NCI-H1092 (cell line): ENCODE measurements at regions not wholly inside any gene's neighbourhood (a gene's known extent, or its start where the extent isn't known, plus 50 kb on each side); places are given as distances from the start of the nearest gene placed in this dataset.

Experiments used
- DNase-seq: peaks from one replicate; lab custom pipeline; 2025; lab: John Stamatoyannopoulos, UW

- DNase-seq = no peak
Measured at GRCh38 chr9:18074041-18074440, 399.9 kb upstream of the ADAMTSL1 start.

DNA sequence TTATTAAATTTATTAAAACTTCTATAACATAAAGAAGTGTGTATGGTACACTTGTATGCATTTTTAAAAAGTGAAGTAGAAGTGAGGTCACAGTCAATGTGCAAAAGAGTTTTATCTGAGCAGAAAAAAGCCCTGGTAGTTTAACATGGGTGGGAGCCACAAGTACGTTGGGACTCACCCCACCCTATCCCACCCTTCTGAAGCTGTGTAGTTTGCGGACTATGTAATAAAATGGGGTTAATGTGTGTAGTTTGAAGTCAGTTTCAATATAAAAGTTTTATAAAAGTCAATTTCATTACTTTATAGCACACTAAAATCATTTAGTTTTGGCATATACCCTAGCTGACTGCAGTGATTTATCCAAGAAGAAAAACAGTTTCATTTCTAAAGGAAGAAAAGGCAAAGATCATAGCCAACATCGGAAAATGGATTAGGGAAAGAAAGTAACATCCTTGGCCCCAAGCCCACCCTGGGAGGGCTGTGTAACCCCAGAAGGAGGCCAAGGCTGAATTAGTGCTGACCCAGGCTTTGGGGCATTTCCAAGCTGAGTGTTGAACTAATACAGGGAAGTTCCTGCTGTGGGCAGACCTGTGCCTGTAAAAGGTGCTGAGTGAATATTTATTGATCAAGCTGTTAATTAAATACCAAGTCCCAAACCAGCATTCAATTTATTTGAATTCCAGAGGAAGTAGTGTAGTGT lies 398.6 kb upstream of the ADAMTSL1 start:
- DNase-seq = no peak

- DNase-seq = no peak
Measured at GRCh38 chr9:18077941-18078678, 395.8 kb upstream of the ADAMTSL1 start.

GRCh38 chr9:18092138-18092537 lies 381.8 kb upstream of the ADAMTSL1 start:
- no peak for DNase-seq

DNA sequence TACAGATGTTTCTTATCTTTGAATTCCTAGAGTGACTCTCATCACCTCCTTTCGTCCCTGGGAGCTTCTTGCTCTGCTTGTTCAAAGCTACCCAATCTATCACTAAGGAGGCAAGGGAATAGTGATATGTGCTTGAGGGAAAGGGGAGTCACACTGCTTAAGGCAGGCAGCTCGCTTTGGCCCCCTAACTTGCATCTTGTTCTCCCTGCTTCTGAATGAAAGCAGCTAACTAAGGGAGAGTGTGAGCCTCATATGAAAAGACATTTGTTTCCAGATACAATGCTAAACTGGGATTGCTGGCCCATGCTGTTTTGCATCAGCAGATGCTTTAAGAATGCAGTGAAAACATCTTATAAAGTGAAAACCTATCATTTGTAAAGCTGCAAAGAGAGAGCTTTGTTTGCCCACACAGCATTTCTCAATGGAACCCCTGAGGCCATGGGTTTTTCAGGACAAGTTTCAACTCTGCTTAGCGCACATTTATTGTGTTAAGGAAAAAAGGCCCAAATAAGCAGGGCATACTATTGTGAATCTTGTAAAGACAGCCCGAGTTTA lies 367.9 kb upstream of the ADAMTSL1 start:
- DNase-seq = no peak

DNA sequence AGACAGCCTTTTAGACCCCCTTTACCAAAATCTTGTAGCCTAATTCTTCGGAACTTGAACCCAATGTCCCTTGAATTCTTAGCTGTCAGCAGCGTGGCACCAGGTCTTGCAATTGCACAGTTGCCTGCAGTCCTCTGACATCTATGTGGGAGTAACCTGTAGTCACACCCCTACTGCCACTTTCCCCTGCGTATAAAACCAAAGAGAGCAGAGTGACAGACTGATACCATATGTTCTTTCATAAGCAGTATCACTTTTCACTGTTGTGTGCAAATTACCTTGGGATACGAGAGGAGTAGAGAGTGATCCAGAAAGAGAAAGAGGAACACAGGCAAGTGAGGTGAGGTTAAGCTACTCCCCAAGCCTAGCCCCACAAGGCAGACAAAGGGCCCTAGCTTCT lies 364.3 kb upstream of the ADAMTSL1 start:
- DNase-seq = no peak

DNA sequence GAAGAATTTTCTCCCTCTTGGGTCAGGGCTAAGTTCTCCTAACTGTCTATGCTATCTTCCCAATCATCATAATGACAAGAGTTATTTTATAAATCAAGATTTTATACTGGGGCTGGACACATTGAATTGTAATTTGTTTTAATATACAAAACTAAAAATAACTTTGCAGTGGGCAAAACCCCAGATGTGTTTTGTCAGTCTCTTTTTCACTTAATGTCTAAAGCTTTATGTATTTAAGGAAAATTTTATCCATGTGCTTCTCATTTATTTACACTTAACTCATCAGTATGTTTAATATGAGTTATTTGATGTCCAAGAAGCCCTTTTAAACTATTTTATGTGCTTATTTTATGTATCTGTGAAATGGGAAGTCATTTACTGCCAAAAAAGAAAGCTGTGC lies 362.8 kb upstream of the ADAMTSL1 start:
- no peak for DNase-seq

GRCh38 chr9:18114559-18115475 lies 359.1 kb upstream of the ADAMTSL1 start:
- no peak for DNase-seq

DNA sequence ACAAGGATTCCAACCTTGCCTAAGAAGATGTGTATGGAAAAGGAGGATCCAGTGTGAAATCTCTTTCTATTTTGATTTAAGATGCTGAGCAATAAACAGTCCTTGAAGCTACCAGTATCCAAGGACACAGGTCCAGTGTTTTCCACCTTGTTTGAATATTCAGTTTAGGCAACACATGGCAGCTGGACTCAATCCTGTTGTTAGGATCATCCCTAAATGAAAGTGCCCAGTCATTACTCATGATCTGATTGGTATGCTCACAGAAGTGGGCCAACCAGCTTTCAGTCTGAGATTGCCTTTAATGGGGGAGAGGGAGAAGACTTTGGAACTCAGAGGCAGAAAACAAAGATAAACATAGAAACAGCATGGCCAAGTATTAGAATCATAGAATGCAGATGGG lies 355.7 kb upstream of the ADAMTSL1 start:
- DNase-seq = no peak

- DNase-seq = no peak
Measured at GRCh38 chr9:18122171-18122570, 351.8 kb upstream of the ADAMTSL1 start.

GRCh38 chr9:18124760-18125159 lies 349.2 kb upstream of the ADAMTSL1 start:
- DNase-seq = no peak

DNA sequence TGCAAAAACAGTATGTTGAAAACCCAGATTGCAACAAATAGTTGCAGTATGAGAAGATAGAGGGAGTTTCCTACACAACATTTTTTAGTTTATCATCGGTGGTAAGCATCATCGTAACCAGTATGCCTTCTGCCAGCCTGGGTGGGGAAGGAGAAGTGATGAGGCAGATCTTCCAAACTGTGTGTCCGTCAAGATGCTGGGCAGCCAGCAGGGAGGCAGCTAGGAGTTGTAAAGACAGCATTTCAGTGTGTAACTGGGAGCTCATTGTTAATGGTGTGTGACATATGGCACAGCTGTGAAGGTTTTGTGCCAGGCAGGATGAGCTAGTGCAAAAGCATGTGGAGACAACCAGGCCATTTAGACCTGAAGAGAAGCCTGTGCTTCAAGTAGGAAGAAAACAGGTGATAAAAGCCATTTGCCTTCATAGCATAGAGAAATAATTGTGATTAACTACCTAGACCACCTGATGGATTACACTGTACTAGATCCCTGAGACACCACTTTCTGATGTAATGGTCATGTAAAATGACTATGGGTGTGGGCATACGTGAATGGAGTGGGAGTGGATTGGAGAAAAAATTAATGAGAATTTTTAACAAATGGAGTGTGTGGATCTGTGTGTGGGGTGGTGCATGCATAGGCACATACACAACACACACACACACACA lies 347.0 kb upstream of the ADAMTSL1 start:
- DNase-seq = no peak

DNA sequence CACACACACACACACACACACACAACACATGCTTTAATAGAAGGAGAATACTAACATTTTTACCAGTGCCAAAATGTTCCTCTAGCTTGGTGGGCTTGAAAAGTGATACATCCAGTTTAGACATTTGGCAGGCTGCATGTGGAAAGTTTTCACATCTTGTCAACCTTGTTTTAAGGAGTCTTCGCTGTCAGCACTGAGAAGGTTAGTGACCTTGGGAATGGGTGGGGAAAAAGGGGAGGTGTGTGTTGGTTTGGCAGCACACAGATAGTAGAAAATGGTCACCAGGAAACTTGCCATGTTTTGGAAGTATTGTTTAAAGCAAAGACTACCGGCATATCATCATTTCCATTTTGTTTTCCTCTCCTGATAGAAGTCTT lies 346.5 kb upstream of the ADAMTSL1 start:
- no peak for DNase-seq

DNA sequence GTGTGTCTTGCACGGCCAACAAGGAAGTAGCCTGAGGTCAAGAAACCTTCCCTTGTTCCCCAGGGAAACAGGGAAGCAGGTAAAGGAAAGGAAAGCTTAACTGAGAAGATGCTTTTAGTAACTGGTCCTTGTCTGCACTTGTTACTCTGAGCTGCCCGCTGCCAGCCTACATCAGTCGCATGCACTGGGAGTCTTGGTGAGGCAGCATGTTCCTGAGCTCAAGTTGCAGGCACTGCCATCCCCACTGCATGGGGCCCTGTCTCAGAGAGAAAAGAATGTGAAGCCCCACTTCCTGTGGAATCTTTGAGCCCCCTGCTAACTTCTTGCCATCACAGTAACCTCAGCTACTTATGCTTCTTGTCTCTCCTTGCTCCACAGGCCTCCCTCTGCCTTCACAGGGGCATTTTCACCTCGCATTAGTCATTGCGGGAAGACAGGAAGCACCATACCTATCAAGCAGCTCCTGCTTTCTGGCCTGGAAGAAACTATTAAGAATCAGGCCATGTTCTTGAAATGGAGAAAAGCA lies 344.1 kb upstream of the ADAMTSL1 start:
- DNase-seq = no peak

DNA sequence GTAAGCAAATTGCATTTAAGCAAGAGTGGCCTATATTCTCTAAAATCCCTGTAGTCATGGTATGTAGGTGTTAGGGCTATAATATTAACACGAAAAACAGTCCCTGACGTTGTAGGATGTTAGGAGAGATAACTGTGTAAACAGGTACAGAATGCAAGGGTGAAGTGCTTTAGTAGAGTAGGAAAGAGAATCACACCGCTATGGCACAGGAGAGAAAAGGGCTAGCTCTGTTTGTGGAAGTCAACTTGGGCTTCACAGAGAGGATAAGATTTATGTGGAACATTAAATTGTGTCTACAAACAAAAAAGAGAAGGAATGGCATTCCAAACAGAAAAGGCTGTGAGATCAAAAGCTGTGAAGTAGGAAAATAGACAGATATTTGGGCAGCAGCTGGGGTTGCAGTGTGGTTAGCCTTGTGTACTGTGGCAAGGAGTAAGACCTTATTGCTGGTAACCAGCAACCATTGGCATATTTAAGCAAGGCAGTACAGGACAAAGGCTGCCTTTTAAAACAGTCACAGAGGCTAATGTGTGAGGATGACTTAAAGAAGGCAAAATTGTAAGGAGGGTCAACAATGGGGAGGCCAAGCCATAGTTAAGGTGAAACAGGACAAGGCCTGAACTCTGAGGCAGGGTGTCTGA lies 337.5 kb upstream of the ADAMTSL1 start:
- DNase-seq = no peak

DNA sequence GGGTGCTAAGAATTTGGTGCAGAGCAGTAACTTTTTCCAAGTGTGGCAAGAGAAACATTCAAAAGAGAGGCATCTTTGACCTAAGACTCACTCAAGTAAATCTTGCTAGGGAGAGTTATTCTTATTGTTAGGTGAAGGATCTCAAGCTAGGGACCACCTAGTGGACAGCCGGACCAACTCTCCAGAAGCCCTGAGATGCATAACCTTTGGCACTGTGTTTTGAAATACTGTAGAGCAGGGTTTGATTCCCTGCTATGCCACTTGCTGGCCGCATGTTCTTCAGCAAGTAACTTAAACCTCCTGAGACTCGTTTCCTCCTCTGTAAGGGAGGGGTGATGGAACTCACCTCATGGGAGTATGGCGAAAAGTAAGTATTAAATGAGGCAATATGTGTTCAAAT lies 336.1 kb upstream of the ADAMTSL1 start:
- DNase-seq = no peak

DNA sequence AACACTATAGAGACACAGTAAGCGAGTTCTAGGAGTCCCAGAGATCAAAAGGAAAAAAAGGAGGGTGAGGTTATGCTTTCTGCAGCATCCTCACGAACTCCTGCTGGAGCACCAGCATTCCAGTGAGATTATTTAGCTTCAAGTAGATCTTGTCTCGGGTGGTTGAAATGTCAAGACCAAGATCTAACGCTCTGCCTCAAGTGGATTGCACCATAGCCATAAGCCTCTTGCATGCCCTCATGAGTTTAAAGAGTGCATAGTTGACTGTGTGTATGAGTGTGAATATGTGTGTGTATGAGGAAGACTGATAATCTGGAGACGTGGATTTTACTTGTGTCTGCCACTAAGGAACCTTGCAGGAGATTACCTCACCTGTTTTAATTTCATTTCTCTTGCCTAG lies 335.3 kb upstream of the ADAMTSL1 start:
- DNase-seq = no peak

DNA sequence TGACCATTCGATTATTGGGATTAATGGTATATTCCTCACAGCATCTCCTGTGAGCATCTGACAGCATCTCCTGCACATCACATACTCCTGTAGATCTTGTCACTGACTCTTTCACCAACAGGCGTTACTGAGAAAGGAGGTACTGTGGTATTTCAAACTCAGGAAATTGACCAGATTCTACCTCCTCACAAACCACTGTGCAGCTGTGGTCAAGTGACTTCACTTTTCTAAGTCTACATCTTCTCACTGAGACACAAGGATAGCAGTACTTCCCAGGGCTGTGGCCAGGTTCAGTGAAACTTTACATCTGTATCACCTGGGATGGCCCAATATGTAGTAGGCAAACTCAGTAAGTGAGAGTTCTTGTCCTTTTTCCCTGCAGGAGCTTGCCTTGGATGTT lies 332.3 kb upstream of the ADAMTSL1 start:
- no peak for DNase-seq

DNA sequence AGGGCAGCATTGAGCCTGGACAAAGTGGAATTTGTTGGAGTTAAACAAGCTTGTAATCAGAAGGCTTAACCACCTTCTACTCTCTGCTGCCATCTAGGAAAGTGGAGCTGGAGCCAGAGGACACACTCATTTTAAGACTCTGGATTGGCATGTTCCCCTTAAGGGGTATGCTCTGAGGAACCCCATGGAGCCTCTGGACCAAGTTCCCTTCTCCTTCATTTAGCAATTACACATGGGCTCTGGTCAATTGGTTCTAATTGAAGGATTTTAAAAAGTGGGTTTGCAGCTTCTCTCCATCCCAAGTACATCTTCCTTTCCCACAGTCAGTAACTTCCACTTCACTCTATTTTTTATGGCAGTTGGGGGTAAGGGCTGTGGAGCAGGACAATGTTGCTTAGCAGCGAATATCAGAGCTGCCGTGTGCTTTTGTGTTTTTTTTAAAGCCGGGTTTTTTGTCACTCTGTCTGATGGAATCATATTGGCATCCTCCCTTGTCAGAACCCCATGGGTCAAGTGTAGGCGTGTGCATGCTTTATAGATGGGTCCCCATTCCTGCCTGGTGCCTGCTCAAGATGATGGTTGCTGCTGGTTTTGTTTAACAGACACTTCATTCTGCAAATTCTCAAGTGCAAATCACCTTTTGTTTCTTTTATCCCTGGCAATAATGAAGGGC lies 330.7 kb upstream of the ADAMTSL1 start:
- no peak for DNase-seq

DNA sequence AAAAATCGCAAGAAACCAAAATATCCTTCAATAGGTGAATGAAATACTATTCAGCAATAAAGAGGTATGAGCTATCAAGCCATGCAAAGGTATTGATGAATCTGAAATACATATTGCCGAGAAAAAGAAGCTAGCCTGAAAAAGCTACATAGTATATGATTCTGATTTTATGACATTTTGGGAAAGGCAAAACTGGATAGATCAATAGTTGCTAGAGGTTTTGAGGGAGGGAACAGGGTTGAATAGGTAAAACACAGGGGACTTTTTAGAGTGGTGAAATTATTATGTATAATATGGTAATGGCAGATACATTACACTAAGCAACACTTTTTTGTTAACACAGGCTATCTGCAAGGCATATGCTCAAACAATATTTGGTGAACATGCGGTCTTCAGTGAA lies 327.6 kb upstream of the ADAMTSL1 start:
- DNase-seq = no peak
